Middle frontal gyrus (tissue), 1 donor: ENCODE measurements at regions not wholly inside any gene's neighbourhood (a gene's known extent, or its start where the extent isn't known, plus 50 kb on each side); places are given as distances from the start of the nearest gene placed in this dataset.

Source experiments
- DNase-seq: peaks from one replicate; pipeline ENCODE4 v3.0.0-alpha.2; 2015; ENCODE audit warnings: low spot score; ENCODE audit errors: extremely low spot score

- no peak for DNase-seq
Measured at GRCh38 chr3:83302091-83302490, 1540.6 kb upstream of the GBE1 start.

DNA sequence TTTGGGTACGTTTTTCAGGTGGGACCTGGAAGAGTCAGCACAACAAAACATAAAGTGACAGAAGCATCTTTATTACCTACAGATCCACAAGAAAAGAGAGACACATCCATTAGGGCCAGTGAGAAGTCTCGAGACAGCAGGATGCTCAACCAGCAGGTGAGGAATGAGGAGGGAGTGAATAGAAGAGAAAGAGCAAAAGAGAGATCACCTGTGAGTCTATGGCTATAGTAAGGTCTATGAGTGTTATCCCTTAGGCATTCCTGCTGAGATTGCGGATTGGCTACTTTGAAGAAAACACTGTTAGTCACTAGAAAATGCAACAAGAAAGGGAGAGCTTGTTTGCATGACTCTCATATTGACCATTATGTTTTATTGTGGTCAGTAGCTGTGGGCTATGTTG lies 1556.2 kb upstream of the GBE1 start:
- DNase-seq, result no peak

DNA sequence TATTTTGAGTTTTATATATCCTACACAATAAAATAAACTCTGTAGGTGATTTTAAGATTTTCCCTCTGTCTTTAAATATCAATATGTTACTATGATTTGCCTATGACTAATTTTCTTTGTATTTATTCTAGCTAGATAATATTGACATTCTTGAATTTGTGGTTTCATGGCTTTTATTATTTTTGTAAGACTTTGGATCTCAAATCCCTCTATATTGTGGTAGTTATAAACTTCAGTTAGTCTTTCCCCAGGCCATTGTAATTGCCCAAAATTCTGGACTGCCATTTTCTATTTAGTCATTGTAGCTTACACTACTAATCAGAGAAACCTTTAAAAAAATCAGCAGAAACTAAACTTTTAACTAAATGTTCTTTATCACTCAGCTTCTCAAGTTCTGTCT lies 1559.3 kb upstream of the GBE1 start:
- DNase-seq, result no peak

GRCh38 chr3:83321457-83321856 lies 1560.0 kb upstream of the GBE1 start:
- no peak for DNase-seq

DNA sequence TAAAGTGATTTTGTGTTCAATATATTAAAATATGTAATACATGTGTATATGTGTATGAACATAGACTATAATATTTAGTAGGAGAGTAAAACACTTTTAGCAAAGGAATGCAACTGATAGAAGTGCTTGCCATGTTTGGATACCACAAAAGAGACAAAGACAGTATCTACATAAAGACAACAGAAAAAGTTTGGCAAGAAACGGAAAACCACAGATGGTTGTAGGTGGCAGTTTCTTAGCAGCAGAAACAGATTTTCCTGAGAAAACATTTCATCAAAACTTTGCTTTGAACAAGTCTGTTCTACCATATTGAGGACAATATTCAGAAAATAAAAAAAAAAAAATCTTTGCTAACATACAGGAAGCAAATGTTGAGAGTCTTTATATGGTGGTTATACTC lies 1560.4 kb upstream of the GBE1 start:
- DNase-seq, result peak; percentile 57

- no peak for DNase-seq
Measured at GRCh38 chr3:83354205-83354604, 1592.8 kb upstream of the GBE1 start.

GRCh38 chr3:83393276-83393675 lies 1565.5 kb upstream of the CADM2 start:
- DNase-seq, result no peak

- DNase-seq, result no peak
Measured at GRCh38 chr3:83403927-83404326, 1554.9 kb upstream of the CADM2 start.

- DNase-seq, result no peak
Measured at GRCh38 chr3:83426300-83426699, 1532.5 kb upstream of the CADM2 start.

- no peak for DNase-seq
Measured at GRCh38 chr3:83434880-83435587, 1523.8 kb upstream of the CADM2 start.

GRCh38 chr3:83438188-83438587 lies 1520.6 kb upstream of the CADM2 start:
- DNase-seq, result no peak

DNA sequence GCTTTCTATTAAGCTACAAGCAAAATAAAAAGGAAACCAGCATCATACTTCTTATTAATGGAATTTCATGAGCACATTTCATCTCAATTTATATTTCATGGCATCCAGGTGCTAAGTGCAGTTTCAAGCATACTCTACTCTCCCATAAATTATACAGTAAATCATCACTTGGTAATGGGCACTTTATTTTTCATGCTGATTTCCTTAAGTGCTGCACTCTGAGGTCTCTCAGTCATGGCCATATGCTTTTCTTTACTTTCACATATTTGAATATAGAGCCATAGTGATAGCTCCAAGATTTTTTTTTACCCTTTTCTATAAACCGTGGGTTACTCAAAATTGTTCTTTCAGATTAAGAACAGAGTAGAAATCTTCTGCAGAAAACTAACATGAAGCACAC lies 1505.7 kb upstream of the CADM2 start:
- no peak for DNase-seq

DNA sequence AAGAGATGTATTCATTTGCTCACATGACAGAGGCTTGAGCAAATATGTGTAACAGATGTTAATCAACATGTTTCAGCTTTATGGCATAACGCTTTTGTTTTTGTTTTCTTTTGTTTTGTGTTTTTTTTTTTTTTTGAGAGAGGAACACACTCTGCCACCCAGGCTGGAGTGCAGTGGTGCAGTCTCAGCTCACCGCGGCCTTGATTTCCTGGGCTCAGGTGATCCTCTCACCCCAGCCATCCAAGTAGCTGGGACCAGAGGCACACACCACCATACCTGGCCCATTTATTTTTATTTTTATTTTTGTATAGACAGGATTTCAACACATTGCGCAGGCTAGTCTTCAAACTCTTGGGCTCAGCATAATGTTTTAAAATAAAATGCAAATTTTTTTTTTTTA lies 1504.4 kb upstream of the CADM2 start:
- no peak for DNase-seq

- DNase-seq, result peak; percentile 24
Measured at GRCh38 chr3:83457551-83457950, 1501.2 kb upstream of the CADM2 start.

GRCh38 chr3:83460052-83460451 lies 1498.7 kb upstream of the CADM2 start:
- DNase-seq, result no peak

DNA sequence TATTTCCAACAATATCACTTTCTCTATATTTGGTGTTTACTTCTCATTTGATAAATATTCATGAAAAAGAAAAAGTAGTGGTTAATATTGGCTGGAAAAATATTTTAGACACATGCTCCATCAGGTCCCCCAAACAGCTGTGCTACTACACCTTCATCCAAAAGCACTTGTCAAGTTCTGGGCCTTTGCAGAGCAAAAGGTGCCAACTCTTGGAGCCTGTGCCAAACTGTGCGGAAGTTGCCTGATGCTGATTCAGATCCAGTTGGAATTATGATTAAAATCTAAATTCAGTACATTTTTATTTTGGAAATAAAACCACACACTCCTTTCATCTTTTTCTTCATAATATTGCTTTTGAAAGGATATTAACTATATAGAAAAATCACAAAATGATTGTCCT lies 1497.4 kb upstream of the CADM2 start:
- no peak for DNase-seq

DNA sequence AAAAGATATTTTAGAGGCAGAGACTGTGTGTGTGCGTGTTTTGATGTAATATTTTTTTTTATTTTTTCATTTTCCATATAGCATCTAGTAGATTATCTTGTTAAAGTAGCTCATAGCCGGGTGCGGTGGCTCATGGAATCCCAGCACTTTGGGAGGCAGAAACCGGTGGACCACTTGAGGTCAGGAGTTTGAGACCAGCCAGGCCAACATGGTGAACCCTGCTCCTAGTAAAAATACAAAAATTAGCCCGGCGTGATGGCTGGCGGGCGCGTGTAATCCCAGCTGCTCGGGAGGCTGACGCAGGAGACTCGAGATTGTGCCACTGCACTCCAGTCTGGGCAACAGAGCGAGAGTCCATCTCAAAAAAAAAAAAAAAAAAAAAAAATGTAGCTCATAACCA lies 1481.2 kb upstream of the CADM2 start:
- no peak for DNase-seq

GRCh38 chr3:83482402-83483070 lies 1476.3 kb upstream of the CADM2 start:
- no peak for DNase-seq

GRCh38 chr3:83496462-83496861 lies 1462.3 kb upstream of the CADM2 start:
- DNase-seq, result no peak

DNA sequence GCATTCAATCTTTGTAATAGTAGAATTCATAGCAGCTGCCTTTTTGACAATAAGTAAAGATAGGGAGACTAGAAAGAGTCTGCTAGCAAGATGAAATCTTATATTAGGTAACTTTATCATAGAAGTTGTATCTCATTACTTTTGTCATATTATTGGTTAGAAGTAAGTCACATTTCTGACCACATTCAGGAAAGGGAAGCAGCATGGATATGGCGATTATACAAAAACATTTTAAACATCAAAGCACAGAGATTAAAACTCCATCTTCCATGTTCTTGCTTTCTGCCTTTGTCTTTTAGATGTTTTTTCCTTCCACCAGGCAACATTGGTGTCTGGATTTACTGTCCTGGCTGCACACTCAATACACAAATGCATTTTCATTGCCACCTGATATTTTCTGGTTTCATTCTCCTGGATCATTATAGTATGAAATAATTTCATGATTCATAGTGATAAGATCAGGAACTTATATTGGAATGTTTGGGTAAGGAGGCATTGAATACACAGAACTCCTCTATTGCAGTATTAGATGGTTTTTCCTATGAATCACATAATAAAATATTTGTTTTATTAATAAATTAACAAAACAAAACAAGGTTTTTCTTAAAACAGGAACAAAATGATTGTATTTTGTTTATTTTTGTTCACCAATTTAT lies 1460.3 kb upstream of the CADM2 start:
- DNase-seq, result no peak

DNA sequence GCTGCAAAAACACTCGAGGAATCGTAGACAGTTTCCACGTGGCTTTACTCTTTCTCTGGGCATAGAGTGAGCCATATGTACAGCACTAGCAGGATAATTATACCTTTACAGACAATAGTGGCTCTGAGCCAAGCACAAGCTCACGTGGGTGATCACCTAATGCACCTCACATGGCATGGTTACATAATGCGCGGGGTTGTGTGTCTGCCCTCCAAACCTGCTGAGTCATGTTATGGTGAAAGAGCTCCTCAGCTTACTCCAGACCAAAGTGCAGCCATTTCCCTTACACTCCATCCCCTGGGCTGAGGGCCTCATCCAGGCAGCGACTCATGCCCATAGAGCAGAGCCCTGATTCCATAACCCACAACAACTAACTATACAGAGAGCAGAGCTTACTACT lies 1458.4 kb upstream of the CADM2 start:
- DNase-seq, result no peak

GRCh38 chr3:83500931-83501330 lies 1457.9 kb upstream of the CADM2 start:
- no peak for DNase-seq

DNA sequence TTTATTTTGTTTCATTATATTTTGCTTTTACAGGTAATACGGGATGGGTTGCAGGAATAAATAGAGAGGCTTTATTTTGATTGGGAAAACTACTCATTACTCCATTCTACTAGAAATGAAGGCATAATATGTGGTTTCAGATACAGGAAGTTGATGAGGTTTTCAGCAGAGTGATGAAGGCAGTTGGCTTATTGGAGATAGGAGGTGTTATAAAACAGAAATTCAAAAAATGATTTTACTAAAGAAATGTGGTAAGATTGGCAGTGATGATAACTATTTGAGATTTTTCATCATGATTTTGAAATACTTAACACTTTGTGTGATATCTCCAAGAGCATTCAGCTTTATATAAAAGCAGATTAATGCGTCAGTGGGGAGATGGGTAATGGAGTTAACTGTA lies 1445.7 kb upstream of the CADM2 start:
- no peak for DNase-seq
